Neuronal stem cell (in vitro differentiated cells): ENCODE measurements at regions not wholly inside any gene's neighbourhood (a gene's known extent, or its start where the extent isn't known, plus 50 kb on each side); places are given as distances from the start of the nearest gene placed in this dataset.

ENCODE experiments used
- DNase-seq: peaks from one replicate; pipeline ENCODE4 v3.0.0-alpha.2; 2013; ENCODE audit warnings: low spot score
- H2AFZ ChIP-seq: one replicate; pipeline ENCODE4 v1.6.1; 2013; ENCODE audit warnings: mild to moderate bottlenecking, low read length, inconsistent platforms
- H2AK5ac ChIP-seq: 2 replicates; pipeline ENCODE4 v1.6.1; 2013; ENCODE audit warnings: low read depth, mild to moderate bottlenecking, inconsistent platforms, low read length, moderate library complexity, mixed read lengths
- H2BK120ac ChIP-seq: 2 replicates; pipeline ENCODE4 v1.6.1; 2013; ENCODE audit warnings: low read depth, mild to moderate bottlenecking, inconsistent platforms, low read length, moderate library complexity, mixed read lengths
- H2BK12ac ChIP-seq: one replicate; pipeline ENCODE4 v1.6.1; 2013; ENCODE audit warnings: low read length, inconsistent platforms
- H2BK15ac ChIP-seq: 2 replicates; pipeline ENCODE4 v1.6.1; 2013; ENCODE audit warnings: mild to moderate bottlenecking, low read length, inconsistent platforms, mixed read lengths
- H2BK5ac ChIP-seq: one replicate; pipeline ENCODE4 v1.6.1; 2013; ENCODE audit warnings: inconsistent platforms, mild to moderate bottlenecking, low read length, moderate library complexity
- H3K14ac ChIP-seq: one replicate; pipeline ENCODE4 v1.6.1; 2013; ENCODE audit warnings: low read length, inconsistent platforms
- H3K18ac ChIP-seq: 2 replicates; pipeline ENCODE4 v1.6.1; 2013; ENCODE audit warnings: low read length, inconsistent platforms
- H3K23ac ChIP-seq: 2 replicates; pipeline ENCODE4 v1.6.1; 2013; ENCODE audit warnings: low read depth, mild to moderate bottlenecking, mixed read lengths, low read length, inconsistent platforms; ENCODE audit not compliant: poor library complexity
- H3K27ac ChIP-seq: replicated peaks from 3 replicates; pipeline ENCODE4 v1.5.1; 2013; ENCODE audit warnings: low read length, inconsistent platforms
- H3K27me3 ChIP-seq, 3 experiments: 2 replicates each; pipeline ENCODE4 v1.6.1; 2013; ENCODE audit warnings: low read length in 3 of 3, mild to moderate bottlenecking in 2 of 3, inconsistent platforms in 1 of 3, low read depth in 1 of 3, mixed read lengths in 1 of 3, moderate library complexity in 1 of 3; ENCODE audit not compliant: control insufficient read depth in 3 of 3, insufficient read depth in 3 of 3
- H3K36me3 ChIP-seq, 2 donors: replicated peaks in 1 of 2; 2 replicates each; pipeline ENCODE4 v1.6.1; 2013; ENCODE audit warnings: low read length in 2 of 2; ENCODE audit not compliant: control insufficient read depth in 2 of 2, insufficient read depth in 2 of 2
- H3K4ac ChIP-seq: 2 replicates; pipeline ENCODE4 v1.6.1; 2013; ENCODE audit warnings: inconsistent platforms, mild to moderate bottlenecking, low read length, moderate library complexity
- H3K4me1 ChIP-seq, 2 donors: 1 replicate in 1 of 2; 2 replicates in 1 of 2; pipeline ENCODE4 v1.6.1; 2013; ENCODE audit warnings: low read length in 2 of 2, low read depth in 1 of 2; ENCODE audit not compliant: control insufficient read depth in 2 of 2, insufficient read depth in 1 of 2
- H3K4me2 ChIP-seq: one replicate; pipeline ENCODE4 v1.6.1; 2013; ENCODE audit warnings: mild to moderate bottlenecking, low read length, inconsistent platforms; ENCODE audit not compliant: insufficient read depth, poor library complexity, severe bottlenecking
- H3K4me3 ChIP-seq, 2 donors: 2 replicates each; pipeline ENCODE4 v1.5.1; 2013; ENCODE audit warnings: low read length in 2 of 2, mild to moderate bottlenecking in 2 of 2, inconsistent platforms in 1 of 2, moderate library complexity in 1 of 2
- H3K79me1 ChIP-seq: one replicate; pipeline ENCODE4 v1.6.1; 2013; ENCODE audit warnings: low read depth, mild to moderate bottlenecking, inconsistent platforms, low read length, moderate library complexity
- H3K9ac ChIP-seq: one replicate; pipeline ENCODE4 v1.6.1; 2013; ENCODE audit warnings: mild to moderate bottlenecking, low read depth, low read length, inconsistent platforms; ENCODE audit not compliant: poor library complexity
- H3K9me3 ChIP-seq, 2 donors: replicated peaks in 1 of 2; 2 replicates each; pipeline versions ENCODE3 to v1.6.1; 2013; ENCODE audit warnings: low read length in 2 of 2, mild to moderate bottlenecking in 2 of 2, inconsistent platforms in 1 of 2, low read depth in 1 of 2, mixed read lengths in 1 of 2, moderate library complexity in 1 of 2; ENCODE audit not compliant: control insufficient read depth in 2 of 2, insufficient read depth in 1 of 2
- H4K8ac ChIP-seq: one replicate; pipeline ENCODE4 v1.6.1; 2013; ENCODE audit warnings: low read depth, mild to moderate bottlenecking, inconsistent platforms, low read length, moderate library complexity
- H4K91ac ChIP-seq: one replicate; pipeline ENCODE4 v1.6.1; 2013; ENCODE audit warnings: low read length, low read depth, mild to moderate bottlenecking, inconsistent platforms; ENCODE audit not compliant: poor library complexity
- WGBS, 2 donors: extraction: QIAGEN DNeasy Blood & Tissue Kit; methylation state at CpG; one replicate each; pipeline ENCODE4 v1.1.7; 2013; ENCODE audit warnings: missing lambda C conversion rate in 2 of 2, mixed read lengths in 1 of 2; ENCODE audit not compliant: insufficient read length in 2 of 2, insufficient replicate concordance in 1 of 2; ENCODE audit errors: extremely low coverage in 2 of 2; 5-methylcytosine and 5-hydroxymethylcytosine counted together

DNA sequence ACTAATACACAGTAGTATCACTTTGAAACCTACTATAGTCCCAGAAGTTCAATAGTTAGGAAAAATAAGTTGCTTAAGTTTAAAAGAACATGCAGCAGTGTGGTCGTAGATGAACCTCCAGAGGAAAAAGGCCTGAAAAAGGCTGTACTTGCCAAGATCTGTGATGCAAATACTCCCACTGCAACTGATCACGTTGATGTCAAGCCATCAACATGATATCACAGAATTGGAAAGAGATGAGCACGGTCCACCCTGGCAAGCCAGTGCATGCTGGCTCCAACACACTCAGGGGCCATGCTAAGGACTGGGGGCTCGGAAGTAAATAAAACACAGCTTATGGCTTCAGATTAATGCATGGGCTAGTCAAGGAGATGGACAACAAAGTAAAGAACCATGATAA is 71.8 kb upstream of the LRCH1 start:
- DNase-seq: no peak
- Histone ChIP-seq H3K9me3 (peaks cover 6 to 7% of the 10 kb centered on the region in 2 donors), H2BK15ac (no peak overlapping the region), H2BK120ac (no peak overlapping the region), H3K23ac (no peak overlapping the region), H3K4me2 (no peak overlapping the region), H3K27ac (no peak overlapping the region), H4K91ac (no peak overlapping the region), H3K14ac (no peak overlapping the region), H3K79me1 (no peaks in the 10 kb centered on the region), H3K9ac (no peak overlapping the region), H2AK5ac (no peak overlapping the region), H3K4ac (no peak overlapping the region), H2BK5ac (no peak overlapping the region), H3K18ac (no peak overlapping the region), H3K36me3 (no peaks in the 10 kb centered on the region), H2AFZ (no peak overlapping the region), H3K27me3 (peaks cover 0 to 9% (median 1%) of the 10 kb centered on the region in 3 experiments), H4K8ac (no peak overlapping the region), H2BK12ac (no peak overlapping the region), H3K4me3 (no peak overlapping the region), H3K4me1 (no peaks in the 10 kb centered on the region)
- no CpG with 5 or more reads among the region's 4 CpGs for WGBS, 2 donors

DNA sequence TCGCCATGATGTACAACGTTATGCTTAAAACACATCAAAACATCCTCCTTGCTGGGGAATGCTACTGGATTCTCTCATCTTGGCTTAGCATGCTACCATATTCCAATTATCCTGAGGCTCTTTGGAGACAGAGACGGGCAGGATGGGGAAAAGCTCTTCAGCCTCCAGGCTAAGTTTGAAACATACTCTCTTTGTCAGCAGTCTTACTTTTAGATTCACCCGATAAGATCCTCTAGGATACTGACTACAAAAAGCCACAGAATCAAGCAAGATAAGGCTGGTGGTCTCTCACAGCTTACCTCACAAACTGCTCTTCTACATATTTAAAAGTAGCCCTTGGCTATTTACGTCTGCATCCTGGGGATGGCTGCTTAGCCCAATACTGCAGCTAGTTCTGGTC is 72.8 kb upstream of the LRCH1 start:
- H3K4ac ChIP-seq: no peak overlapping the region
- H3K27me3 ChIP-seq: peaks cover 0 to 9% (median 1%) of the 10 kb centered on the region in 3 experiments
- no peak for DNase-seq
- H3K4me3 ChIP-seq: no peak overlapping the region
- no CpG with 5 or more reads among the region's 5 CpGs for WGBS, 2 donors
- no peak overlapping the region for H4K8ac ChIP-seq
- no peak overlapping the region for H3K23ac ChIP-seq
- H2AFZ ChIP-seq: no peak overlapping the region
- H2AK5ac ChIP-seq: no peak overlapping the region
- H3K14ac ChIP-seq: no peak overlapping the region
- H2BK12ac ChIP-seq: no peak overlapping the region
- no peak overlapping the region for H2BK5ac ChIP-seq
- H3K4me2 ChIP-seq: no peak overlapping the region
- no peaks in the 10 kb centered on the region for H3K36me3 ChIP-seq
- H3K79me1 ChIP-seq: no peaks in the 10 kb centered on the region
- peaks cover 6 to 7% of the 10 kb centered on the region in 2 donors for H3K9me3 ChIP-seq
- no peaks in the 10 kb centered on the region for H3K4me1 ChIP-seq
- no peak overlapping the region for H2BK120ac ChIP-seq
- no peak overlapping the region for H3K27ac ChIP-seq
- H3K9ac ChIP-seq: no peak overlapping the region
- no peak overlapping the region for H4K91ac ChIP-seq
- no peak overlapping the region for H2BK15ac ChIP-seq
- H3K18ac ChIP-seq: no peak overlapping the region

DNA sequence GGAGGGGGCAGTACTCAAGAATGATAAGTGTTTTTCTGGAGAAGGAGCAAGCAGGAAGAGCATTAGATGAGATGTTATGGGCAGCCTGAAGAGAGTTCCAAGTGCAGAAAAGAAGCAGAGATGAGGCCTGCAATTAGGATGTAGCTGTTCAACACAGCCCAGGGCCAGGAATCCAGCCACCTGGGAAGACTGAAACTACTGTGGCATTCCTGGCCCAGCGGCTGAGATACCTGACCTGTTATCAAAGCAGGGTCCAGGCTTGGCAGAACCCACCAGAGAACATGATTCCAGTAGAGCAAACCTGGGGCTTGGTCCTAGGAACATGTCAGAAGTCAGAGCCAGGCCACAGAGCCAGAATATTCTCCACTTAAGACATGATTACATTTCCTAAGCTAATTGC is 73.3 kb upstream of the LRCH1 start:
- no peak overlapping the region for H2AK5ac ChIP-seq
- H3K14ac ChIP-seq: no peak overlapping the region
- H3K9me3 ChIP-seq: peaks cover 2 to 3% of the 10 kb centered on the region in 2 donors
- no peak overlapping the region for H2BK15ac ChIP-seq
- WGBS, 2 donors: no CpG with 5 or more reads among the region's 1 CpG
- H3K4me1 ChIP-seq: no peaks in the 10 kb centered on the region
- no peak overlapping the region for H3K4me2 ChIP-seq
- no peak overlapping the region for H3K18ac ChIP-seq
- H2AFZ ChIP-seq: no peak overlapping the region
- H3K27ac ChIP-seq: no peak overlapping the region
- no peak overlapping the region for H3K9ac ChIP-seq
- no peak overlapping the region for H4K91ac ChIP-seq
- H3K23ac ChIP-seq: no peak overlapping the region
- no peaks in the 10 kb centered on the region for H3K79me1 ChIP-seq
- H2BK5ac ChIP-seq: no peak overlapping the region
- no peak overlapping the region for H3K4ac ChIP-seq
- H3K27me3 ChIP-seq: peaks cover 0 to 9% (median 1%) of the 10 kb centered on the region in 3 experiments
- H2BK120ac ChIP-seq: no peak overlapping the region
- no peak for DNase-seq
- no peaks in the 10 kb centered on the region for H3K36me3 ChIP-seq
- H3K4me3 ChIP-seq: no peak overlapping the region
- no peak overlapping the region for H2BK12ac ChIP-seq
- no peak overlapping the region for H4K8ac ChIP-seq

DNA sequence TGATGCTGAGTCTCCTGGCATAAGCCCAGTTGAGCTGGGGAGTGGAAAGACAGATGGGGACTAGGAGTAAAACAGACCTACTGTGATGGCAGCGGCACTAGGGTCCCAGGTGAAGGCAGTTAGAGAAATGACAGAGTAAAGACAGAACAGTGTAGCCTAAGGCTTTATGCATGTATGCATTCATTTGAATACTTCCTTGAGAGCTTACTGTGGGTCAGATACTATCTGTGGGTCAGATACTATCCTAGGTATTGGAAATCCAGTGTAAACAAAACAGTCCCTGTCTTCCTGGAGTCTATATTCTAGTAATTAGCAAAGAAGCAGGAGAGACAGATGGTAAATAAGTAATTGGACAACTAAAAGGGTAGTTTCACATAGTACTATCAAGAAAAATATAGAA is 73.7 kb upstream of the LRCH1 start:
- Histone ChIP-seq H4K91ac (no peak overlapping the region), H2BK12ac (no peak overlapping the region), H3K27ac (no peak overlapping the region), H3K9ac (no peak overlapping the region), H4K8ac (no peak overlapping the region), H3K9me3 (peaks cover 0 to 2% of the 10 kb centered on the region in 2 donors), H3K4me1 (no peaks in the 10 kb centered on the region), H3K23ac (no peak overlapping the region), H3K36me3 (no peaks in the 10 kb centered on the region), H3K4me2 (no peak overlapping the region), H3K14ac (no peak overlapping the region), H2BK15ac (no peak overlapping the region), H3K4ac (no peak overlapping the region), H2AK5ac (no peak overlapping the region), H2BK5ac (no peak overlapping the region), H3K79me1 (no peaks in the 10 kb centered on the region), H3K27me3 (peaks cover 0 to 9% (median 1%) of the 10 kb centered on the region in 3 experiments), H2AFZ (no peak overlapping the region), H2BK120ac (no peak overlapping the region), H3K4me3 (no peak overlapping the region), H3K18ac (no peak overlapping the region)
- no peak for DNase-seq
- no CpG with 5 or more reads among the region's 1 CpG for WGBS, 2 donors
